ENCODE measurements at regions not wholly inside any gene's neighbourhood (a gene's known extent, or its start where the extent isn't known, plus 50 kb on each side); places are given as distances from the start of the nearest gene placed in this dataset.

DNA sequence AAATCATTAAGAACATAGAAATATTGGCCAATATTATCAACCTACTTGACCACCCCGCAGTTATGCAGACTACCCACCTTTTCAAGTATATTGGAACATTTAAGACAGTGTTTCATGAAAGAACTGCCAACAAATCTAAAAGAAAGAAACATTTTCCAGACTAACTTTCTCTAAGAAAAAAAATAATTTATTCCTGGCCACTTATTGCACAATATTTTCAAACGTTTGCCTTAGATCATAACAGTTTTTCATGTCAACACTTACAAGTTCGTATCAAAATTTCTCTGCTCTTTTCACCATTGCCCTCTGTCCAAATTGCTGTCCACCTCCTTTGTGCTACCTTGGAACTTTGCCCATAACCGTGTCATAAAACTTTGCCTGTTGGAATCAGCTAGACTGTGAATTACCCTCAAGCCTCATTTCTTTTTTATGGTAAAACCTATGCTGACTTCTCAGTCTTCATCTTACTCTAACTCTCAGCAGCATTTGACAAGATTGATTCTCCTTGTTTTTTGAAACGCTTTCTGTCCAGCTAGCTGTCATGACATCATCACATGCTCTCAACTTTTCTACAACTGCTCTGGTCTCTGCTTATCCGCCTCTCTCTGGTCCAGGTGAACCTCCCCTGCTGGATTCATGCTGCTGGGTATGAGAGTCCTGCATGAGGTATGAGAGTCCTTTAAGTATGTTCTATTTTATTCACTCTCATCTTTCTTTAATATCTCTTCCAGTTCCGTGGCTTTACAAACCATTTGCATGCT lies 92.8 kb upstream of the CHRM3 start:
- Histone ChIP-seq H4K20me1 (ENCODE audit: insufficient read depth, low read length) (no peaks in the 10 kb centered on the region), H3K4me1 (ENCODE audit: insufficient read depth, low read length) (no peaks in the 10 kb centered on the region), H3K79me2 (ENCODE audit: insufficient read depth, low read length) (no peaks in the 10 kb centered on the region), H2AFZ (ENCODE audit: low read length) (no peak overlapping the region), H3K27me3 (ENCODE audit: insufficient read depth, low read length) (no peaks in the 10 kb centered on the region), H3K9me3 (ENCODE audit: low read depth, low read length) (no peaks in the 10 kb centered on the region), H3K36me3 (ENCODE audit: insufficient read depth, low read length) (no peaks in the 10 kb centered on the region), H3K4me2 (ENCODE audit: insufficient read depth, low read length) (no peak overlapping the region), H3K27ac (ENCODE audit: low read depth, low read length) (no peak overlapping the region), H3K4me3 (ENCODE audit: insufficient read depth, low read length) (no peak overlapping the region)
- no peak for DNase-seq (ENCODE audit: insufficient read length, low spot score, missing footprints)
- TF ChIP-seq, protein P1, sequence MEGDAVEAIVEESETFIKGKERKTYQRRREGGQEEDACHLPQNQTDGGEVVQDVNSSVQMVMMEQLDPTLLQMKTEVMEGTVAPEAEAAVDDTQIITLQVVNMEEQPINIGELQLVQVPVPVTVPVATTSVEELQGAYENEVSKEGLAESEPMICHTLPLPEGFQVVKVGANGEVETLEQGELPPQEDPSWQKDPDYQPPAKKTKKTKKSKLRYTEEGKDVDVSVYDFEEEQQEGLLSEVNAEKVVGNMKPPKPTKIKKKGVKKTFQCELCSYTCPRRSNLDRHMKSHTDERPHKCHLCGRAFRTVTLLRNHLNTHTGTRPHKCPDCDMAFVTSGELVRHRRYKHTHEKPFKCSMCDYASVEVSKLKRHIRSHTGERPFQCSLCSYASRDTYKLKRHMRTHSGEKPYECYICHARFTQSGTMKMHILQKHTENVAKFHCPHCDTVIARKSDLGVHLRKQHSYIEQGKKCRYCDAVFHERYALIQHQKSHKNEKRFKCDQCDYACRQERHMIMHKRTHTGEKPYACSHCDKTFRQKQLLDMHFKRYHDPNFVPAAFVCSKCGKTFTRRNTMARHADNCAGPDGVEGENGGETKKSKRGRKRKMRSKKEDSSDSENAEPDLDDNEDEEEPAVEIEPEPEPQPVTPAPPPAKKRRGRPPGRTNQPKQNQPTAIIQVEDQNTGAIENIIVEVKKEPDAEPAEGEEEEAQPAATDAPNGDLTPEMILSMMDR (IDR thresholded peaks at IDR 0.05; ENCODE audit: extremely low read depth, low read depth, low read length), result no peak

DNA sequence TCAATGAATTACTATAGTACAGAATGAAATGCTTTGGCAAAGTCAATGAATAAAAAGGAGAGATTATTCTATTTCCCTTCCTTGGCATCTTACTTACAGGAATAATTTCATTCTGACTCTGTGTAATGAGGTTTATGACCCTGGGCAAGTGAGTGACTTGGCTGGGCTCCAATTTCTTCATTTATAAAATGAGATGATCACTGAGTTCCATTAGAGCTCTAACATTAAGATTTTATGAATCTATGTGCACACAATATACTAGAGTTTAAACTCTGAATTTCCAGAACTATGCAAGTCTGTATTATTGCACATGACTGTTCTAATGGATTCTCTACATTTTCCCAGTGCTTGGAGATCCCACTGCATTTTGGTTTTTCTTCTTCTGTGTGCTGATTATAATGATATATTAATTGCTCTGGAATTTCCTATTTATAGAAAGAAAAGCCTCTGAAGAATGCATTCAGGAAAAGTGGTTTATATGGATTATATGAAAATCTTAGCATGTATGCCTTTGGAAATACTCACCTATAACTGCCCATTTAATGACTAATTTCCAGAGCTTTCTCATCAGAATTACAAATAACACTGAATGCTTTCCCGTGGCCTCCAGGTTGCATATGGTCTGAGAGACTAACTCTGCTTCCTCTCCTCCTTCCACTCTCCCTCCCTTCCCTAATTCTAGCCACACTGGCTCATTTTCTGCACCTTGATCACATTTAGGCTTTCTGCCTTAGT lies 97.4 kb upstream of the CHRM3 start:
- no peak overlapping the region for H3K4me2 ChIP-seq (ENCODE audit: insufficient read depth, low read length)
- no peaks in the 10 kb centered on the region for H3K36me3 ChIP-seq (ENCODE audit: insufficient read depth, low read length)
- no peak overlapping the region for H2AFZ ChIP-seq (ENCODE audit: low read length)
- H3K27ac ChIP-seq (ENCODE audit: low read depth, low read length), result no peak overlapping the region
- no peaks in the 10 kb centered on the region for H3K9me3 ChIP-seq (ENCODE audit: low read depth, low read length)
- no peaks in the 10 kb centered on the region for H3K4me1 ChIP-seq (ENCODE audit: insufficient read depth, low read length)
- TF ChIP-seq, protein P1 (IDR thresholded peaks at IDR 0.05; ENCODE audit: extremely low read depth, low read depth, low read length), result no peak
- H3K4me3 ChIP-seq (ENCODE audit: insufficient read depth, low read length), result no peak overlapping the region
- no peaks in the 10 kb centered on the region for H4K20me1 ChIP-seq (ENCODE audit: insufficient read depth, low read length)
- no peaks in the 10 kb centered on the region for H3K27me3 ChIP-seq (ENCODE audit: insufficient read depth, low read length)
- no peak for DNase-seq (ENCODE audit: insufficient read length, low spot score, missing footprints)
- H3K79me2 ChIP-seq (ENCODE audit: insufficient read depth, low read length), result no peaks in the 10 kb centered on the region

GRCh38 chr1:239287296-239287695 lies 99.1 kb upstream of the CHRM3 start:
- Histone ChIP-seq H3K4me3 (ENCODE audit: insufficient read depth, low read length) (no peak overlapping the region), H3K79me2 (ENCODE audit: insufficient read depth, low read length) (no peaks in the 10 kb centered on the region), H4K20me1 (ENCODE audit: insufficient read depth, low read length) (no peaks in the 10 kb centered on the region), H3K36me3 (ENCODE audit: insufficient read depth, low read length) (no peaks in the 10 kb centered on the region), H3K4me2 (ENCODE audit: insufficient read depth, low read length) (no peak overlapping the region), H3K9me3 (ENCODE audit: low read depth, low read length) (no peaks in the 10 kb centered on the region), H2AFZ (ENCODE audit: low read length) (no peak overlapping the region), H3K4me1 (ENCODE audit: insufficient read depth, low read length) (no peaks in the 10 kb centered on the region), H3K27me3 (ENCODE audit: insufficient read depth, low read length) (no peaks in the 10 kb centered on the region), H3K27ac (ENCODE audit: low read depth, low read length) (no peak overlapping the region)
- no peak for DNase-seq (ENCODE audit: insufficient read length, low spot score, missing footprints)
- TF ChIP-seq, protein P1 (IDR thresholded peaks at IDR 0.05; ENCODE audit: extremely low read depth, low read depth, low read length), result no peak

- H3K4me1 ChIP-seq (ENCODE audit: insufficient read depth, low read length), result no peaks in the 10 kb centered on the region
- H4K20me1 ChIP-seq (ENCODE audit: insufficient read depth, low read length), result no peaks in the 10 kb centered on the region
- no peaks in the 10 kb centered on the region for H3K36me3 ChIP-seq (ENCODE audit: insufficient read depth, low read length)
- H2AFZ ChIP-seq (ENCODE audit: low read length), result no peak overlapping the region
- no peak overlapping the region for H3K4me2 ChIP-seq (ENCODE audit: insufficient read depth, low read length)
- no peak overlapping the region for H3K4me3 ChIP-seq (ENCODE audit: insufficient read depth, low read length)
- H3K27ac ChIP-seq (ENCODE audit: low read depth, low read length), result no peak overlapping the region
- no peaks in the 10 kb centered on the region for H3K27me3 ChIP-seq (ENCODE audit: insufficient read depth, low read length)
- H3K9me3 ChIP-seq (ENCODE audit: low read depth, low read length), result peaks cover 3% of the 10 kb centered on the region
- no peaks in the 10 kb centered on the region for H3K79me2 ChIP-seq (ENCODE audit: insufficient read depth, low read length)
- TF ChIP-seq, protein P1 (IDR thresholded peaks at IDR 0.05; ENCODE audit: extremely low read depth, low read depth, low read length), result no peak
- no peak for DNase-seq (ENCODE audit: insufficient read length, low spot score, missing footprints)
These were observed 103.2 kb upstream of the CHRM3 start for GRCh38 chr1:239283216-239283615.
